ENCODE measurements at regions not wholly inside any gene's neighbourhood (a gene's known extent, or its start where the extent isn't known, plus 50 kb on each side); places are given as distances from the start of the nearest gene placed in this dataset.

- no peaks in the 10 kb centered on the region for H3K9me3 ChIP-seq (ENCODE audit: low read depth, low read length, poor library complexity, severe bottlenecking)
- no peak overlapping the region for H3K4me3 ChIP-seq (ENCODE audit: low read depth, low read length, poor library complexity, severe bottlenecking)
- intact Hi-C loops (cut with micrococcal nuclease; ENCODE audit: unreplicated experiment), result no loop called here
- no peak for TF ChIP-seq CTCF (conservative IDR thresholded peaks at IDR 0.05; ENCODE audit: low read depth, low read length)
- no peak for TF ChIP-seq EZH2 (IDR thresholded peaks at IDR 0.05; ENCODE audit: borderline replicate concordance, low read depth, low read length, poor library complexity, severe bottlenecking)
- BruUV-seq (replicated peaks), result no TSS peak
- ChIA-PET POLR2A (ENCODE audit: low non-redundant PET) (no interaction called here), CTCF (no interaction called here)
- H3K4me1 ChIP-seq (ENCODE audit: insufficient read depth, low read length, poor library complexity, severe bottlenecking), result no peaks in the 10 kb centered on the region
- no peak for DNase-seq (ENCODE audit: low spot score)
- no peak overlapping the region for H3K27ac ChIP-seq (ENCODE audit: low read depth, low read length, poor library complexity, severe bottlenecking)
- H3K27me3 ChIP-seq (replicated peaks; ENCODE audit: insufficient read depth, low read depth, low read length, poor library complexity), result no peaks in the 10 kb centered on the region
- H3K36me3 ChIP-seq (ENCODE audit: insufficient read depth, low read length, poor library complexity, severe bottlenecking), result no peaks in the 10 kb centered on the region
Measured at GRCh38 chr14:104523546-104523935, 56.0 kb upstream of the C14orf180 start.

GRCh38 chr14:104524726-104525125, 54.8 kb upstream of the C14orf180 start:
- no TSS peak for BruUV-seq (replicated peaks)
- no peak for TF ChIP-seq CTCF (conservative IDR thresholded peaks at IDR 0.05; ENCODE audit: low read depth, low read length)
- TF ChIP-seq EZH2 (IDR thresholded peaks at IDR 0.05; ENCODE audit: borderline replicate concordance, low read depth, low read length, poor library complexity, severe bottlenecking), result no peak
- no peak for DNase-seq (ENCODE audit: low spot score)

GRCh38 chr14:104526723-104527645, 52.6 kb upstream of the C14orf180 start:
- no peaks in the 10 kb centered on the region for H3K4me1 ChIP-seq (ENCODE audit: insufficient read depth, low read length, poor library complexity, severe bottlenecking)
- H3K27me3 ChIP-seq (replicated peaks; ENCODE audit: insufficient read depth, low read depth, low read length, poor library complexity), result no peaks in the 10 kb centered on the region
- no peak for TF ChIP-seq EZH2 (IDR thresholded peaks at IDR 0.05; ENCODE audit: borderline replicate concordance, low read depth, low read length, poor library complexity, severe bottlenecking)
- TF ChIP-seq CTCF (conservative IDR thresholded peaks at IDR 0.05; ENCODE audit: low read depth, low read length), result no peak
- intact Hi-C loops (cut with micrococcal nuclease; ENCODE audit: unreplicated experiment), result no loop called here
- no TSS peak for BruUV-seq (replicated peaks)
- no peak overlapping the region for H3K27ac ChIP-seq (ENCODE audit: low read depth, low read length, poor library complexity, severe bottlenecking)
- no peaks in the 10 kb centered on the region for H3K36me3 ChIP-seq (ENCODE audit: insufficient read depth, low read length, poor library complexity, severe bottlenecking)
- no peaks in the 10 kb centered on the region for H3K9me3 ChIP-seq (ENCODE audit: low read depth, low read length, poor library complexity, severe bottlenecking)
- DNase-seq (ENCODE audit: low spot score), result no peak
- CTCF ChIA-PET, result no interaction called here
- no peak overlapping the region for H3K4me3 ChIP-seq (ENCODE audit: low read depth, low read length, poor library complexity, severe bottlenecking)
- POLR2A ChIA-PET (ENCODE audit: low non-redundant PET), result no interaction called here

More at GRCh38 chr14:104524726-104525125, 54.8 kb upstream of the C14orf180 start:
- ChIA-PET CTCF (no interaction called here), POLR2A (ENCODE audit: low non-redundant PET) (no interaction called here)
- no peaks in the 10 kb centered on the region for H3K36me3 ChIP-seq (ENCODE audit: insufficient read depth, low read length, poor library complexity, severe bottlenecking)
- H3K9me3 ChIP-seq (ENCODE audit: low read depth, low read length, poor library complexity, severe bottlenecking), result no peaks in the 10 kb centered on the region
- H3K27me3 ChIP-seq (replicated peaks; ENCODE audit: insufficient read depth, low read depth, low read length, poor library complexity), result no peaks in the 10 kb centered on the region
- intact Hi-C loops (cut with micrococcal nuclease; ENCODE audit: unreplicated experiment), result no loop called here
- no peak overlapping the region for H3K4me3 ChIP-seq (ENCODE audit: low read depth, low read length, poor library complexity, severe bottlenecking)
- H3K4me1 ChIP-seq (ENCODE audit: insufficient read depth, low read length, poor library complexity, severe bottlenecking), result no peaks in the 10 kb centered on the region
- no peak overlapping the region for H3K27ac ChIP-seq (ENCODE audit: low read depth, low read length, poor library complexity, severe bottlenecking)
